GM12892 (cell line): ENCODE measurements at regions not wholly inside any gene's neighbourhood (a gene's known extent, or its start where the extent isn't known, plus 50 kb on each side); places are given as distances from the start of the nearest gene placed in this dataset.

ENCODE experiments used
- POLR2A ChIP-seq: IDR thresholded peaks from 2 replicates; pipeline ENCODE4 v1.6.1; 2011; ENCODE audit warnings: low read depth, low read length, control low read depth
- POLR2AphosphoS5 ChIP-seq: IDR thresholded peaks from 2 replicates; pipeline ENCODE4 v1.6.1; 2011; ENCODE audit warnings: low read depth, low read length, control low read depth
- TAF1 ChIP-seq: IDR thresholded peaks from 2 replicates; pipeline ENCODE4 v1.6.1; 2011; ENCODE audit warnings: low read depth, mild to moderate bottlenecking, control low read depth, low read length, borderline replicate concordance

DNA sequence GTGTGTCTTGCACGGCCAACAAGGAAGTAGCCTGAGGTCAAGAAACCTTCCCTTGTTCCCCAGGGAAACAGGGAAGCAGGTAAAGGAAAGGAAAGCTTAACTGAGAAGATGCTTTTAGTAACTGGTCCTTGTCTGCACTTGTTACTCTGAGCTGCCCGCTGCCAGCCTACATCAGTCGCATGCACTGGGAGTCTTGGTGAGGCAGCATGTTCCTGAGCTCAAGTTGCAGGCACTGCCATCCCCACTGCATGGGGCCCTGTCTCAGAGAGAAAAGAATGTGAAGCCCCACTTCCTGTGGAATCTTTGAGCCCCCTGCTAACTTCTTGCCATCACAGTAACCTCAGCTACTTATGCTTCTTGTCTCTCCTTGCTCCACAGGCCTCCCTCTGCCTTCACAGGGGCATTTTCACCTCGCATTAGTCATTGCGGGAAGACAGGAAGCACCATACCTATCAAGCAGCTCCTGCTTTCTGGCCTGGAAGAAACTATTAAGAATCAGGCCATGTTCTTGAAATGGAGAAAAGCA, 344.1 kb upstream of the ADAMTSL1 start:
- TF ChIP-seq POLR2A (no peak), TAF1 (no peak), POLR2AphosphoS5 (no peak)
